ENCODE measurements at regions not wholly inside any gene's neighbourhood (a gene's known extent, or its start where the extent isn't known, plus 50 kb on each side); places are given as distances from the start of the nearest gene placed in this dataset.

GRCh38 chr11:103633819-103634590 is 402.4 kb upstream of the DDI1 start:
- no peak for TF ChIP-seq CTCF (IDR thresholded peaks at IDR 0.05; ENCODE audit: borderline replicate concordance, control extremely low read depth, extremely low read depth, insufficient read depth, missing control alignments)
- in situ Hi-C loops (cut with MboI; ENCODE audit: low sequenced_read_pairs, unreplicated experiment): no loop called here
- no peak for DNase-seq (ENCODE audit: low spot score)

- no peak for DNase-seq (ENCODE audit: low spot score)
- TF ChIP-seq CTCF (IDR thresholded peaks at IDR 0.05; ENCODE audit: borderline replicate concordance, control extremely low read depth, extremely low read depth, insufficient read depth, missing control alignments): no peak
- in situ Hi-C loops (cut with MboI; ENCODE audit: low sequenced_read_pairs, unreplicated experiment): no loop called here
These were observed 400.2 kb upstream of the DDI1 start for GRCh38 chr11:103636232-103636631.

DNA sequence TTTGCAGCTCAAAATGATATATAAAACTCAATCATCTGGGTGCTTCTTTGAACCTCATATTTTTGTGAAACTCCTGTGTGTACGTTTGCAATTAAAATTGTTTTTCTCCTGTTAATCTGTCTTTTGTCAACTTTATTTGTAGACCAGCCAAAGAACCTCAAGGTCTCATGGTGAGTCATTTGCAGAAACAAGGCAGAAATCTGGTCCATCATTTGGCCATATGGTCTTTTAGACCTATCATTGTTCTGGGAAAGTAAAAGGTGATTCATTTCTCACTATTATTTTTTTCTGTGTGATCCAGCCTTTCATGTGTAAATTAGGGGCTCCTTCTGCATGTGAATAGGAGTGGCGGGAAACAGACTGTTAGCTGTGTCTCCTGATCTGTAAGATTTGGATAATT is 399.1 kb upstream of the DDI1 start:
- DNase-seq (ENCODE audit: low spot score): no peak
- no peak for TF ChIP-seq CTCF (IDR thresholded peaks at IDR 0.05; ENCODE audit: borderline replicate concordance, control extremely low read depth, extremely low read depth, insufficient read depth, missing control alignments)

DNA sequence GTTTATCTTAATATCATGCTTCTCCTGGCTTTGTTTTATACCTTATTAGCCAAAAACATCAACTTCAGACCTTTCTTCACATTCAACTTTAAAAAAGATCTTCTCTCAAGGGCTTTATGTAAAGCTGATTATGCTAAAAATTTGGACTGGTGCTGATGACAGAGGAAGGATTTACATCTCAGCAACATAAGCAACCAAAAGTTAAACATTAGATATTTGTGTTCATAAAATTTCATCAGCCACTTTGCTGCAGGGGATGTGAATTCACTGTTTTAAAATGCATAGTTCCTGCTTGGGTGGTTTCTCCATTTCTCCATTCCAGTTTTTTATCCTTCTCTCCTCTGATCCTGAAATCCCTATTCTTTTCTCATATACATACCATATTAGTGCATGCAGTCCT is 398.6 kb upstream of the DDI1 start:
- no peak for TF ChIP-seq CTCF (IDR thresholded peaks at IDR 0.05; ENCODE audit: borderline replicate concordance, control extremely low read depth, extremely low read depth, insufficient read depth, missing control alignments)
- no peak for DNase-seq (ENCODE audit: low spot score)
- in situ Hi-C loops (cut with MboI; ENCODE audit: low sequenced_read_pairs, unreplicated experiment): no loop called here

More for the DNA sequence above, 399.1 kb upstream of the DDI1 start:
- in situ Hi-C loops (cut with MboI; ENCODE audit: low sequenced_read_pairs, unreplicated experiment): no loop called here

- in situ Hi-C loops (cut with MboI; ENCODE audit: low sequenced_read_pairs, unreplicated experiment): no loop called here
- no peak for DNase-seq (ENCODE audit: low spot score)
- no peak for TF ChIP-seq CTCF (IDR thresholded peaks at IDR 0.05; ENCODE audit: borderline replicate concordance, control extremely low read depth, extremely low read depth, insufficient read depth, missing control alignments)
These were observed 391.8 kb upstream of the DDI1 start for GRCh38 chr11:103644676-103645075.

GRCh38 chr11:103648054-103648453 is 388.4 kb upstream of the DDI1 start:
- TF ChIP-seq CTCF (IDR thresholded peaks at IDR 0.05; ENCODE audit: borderline replicate concordance, control extremely low read depth, extremely low read depth, insufficient read depth, missing control alignments): no peak
- DNase-seq (ENCODE audit: low spot score): no peak

More at GRCh38 chr11:103648054-103648453, 388.4 kb upstream of the DDI1 start:
- in situ Hi-C loops (cut with MboI; ENCODE audit: low sequenced_read_pairs, unreplicated experiment): no loop called here
